ENCODE measurements at regions not wholly inside any gene's neighbourhood (a gene's known extent, or its start where the extent isn't known, plus 50 kb on each side); places are given as distances from the start of the nearest gene placed in this dataset.

DNA sequence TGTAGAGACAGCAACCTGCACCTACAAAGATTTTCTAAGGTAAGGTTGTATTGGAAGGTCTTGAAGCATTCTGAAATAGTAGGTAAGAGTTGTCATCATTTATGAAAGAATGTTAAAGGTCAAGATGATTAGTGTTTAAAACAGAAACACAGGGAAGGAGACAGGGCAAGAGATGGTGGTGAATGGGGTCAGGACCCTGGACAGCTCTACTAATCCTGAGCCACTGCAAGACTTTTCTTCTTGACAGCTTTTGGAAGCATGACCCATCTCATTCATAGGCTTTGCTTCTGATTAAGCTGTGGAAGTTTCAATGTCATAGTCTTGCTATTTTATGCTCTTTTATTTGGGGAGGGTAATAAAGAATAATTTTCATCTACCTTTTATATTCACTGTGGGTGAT is 75.5 kb upstream of the CAND1 start:
- Histone ChIP-seq H3K36me3 (ENCODE audit: control insufficient read depth, insufficient read depth, low read length) (no peaks in the 10 kb centered on the region), H3K4me3 (ENCODE audit: low read depth, low read length) (no peak overlapping the region), H3K9ac (ENCODE audit: low read depth, low read length) (no peak overlapping the region), H3K4me1 (ENCODE audit: control insufficient read depth, insufficient read depth, low read length) (peaks cover 2% of the 10 kb centered on the region), H3K9me3 (ENCODE audit: control insufficient read depth, insufficient read depth, low read length) (no peaks in the 10 kb centered on the region), H3K27me3 (ENCODE audit: control insufficient read depth, insufficient read depth, low read length) (no peaks in the 10 kb centered on the region)

DNA sequence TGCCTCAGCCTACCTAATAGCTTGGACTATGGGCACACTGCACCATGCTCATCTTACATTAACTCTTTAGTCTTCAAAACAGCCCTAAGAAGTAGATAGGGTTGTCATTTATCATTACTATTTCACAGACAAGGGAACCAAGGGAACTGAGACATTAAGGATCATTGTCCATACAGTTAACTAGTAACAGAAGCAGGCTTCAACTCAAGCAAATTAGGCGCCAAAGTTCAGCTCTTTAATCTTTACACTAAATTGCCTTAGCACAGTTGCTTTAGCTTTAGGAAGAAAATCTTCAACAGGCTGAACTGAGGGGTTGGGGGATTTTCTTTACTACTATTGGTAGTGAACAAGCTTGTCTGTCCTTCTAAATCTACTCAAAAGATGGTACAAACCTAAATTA is 68.8 kb upstream of the CAND1 start:
- H3K4me1 ChIP-seq (ENCODE audit: control insufficient read depth, insufficient read depth, low read length), result peaks cover 4% of the 10 kb centered on the region
- no peaks in the 10 kb centered on the region for H3K9me3 ChIP-seq (ENCODE audit: control insufficient read depth, insufficient read depth, low read length)
- H3K4me3 ChIP-seq (ENCODE audit: low read depth, low read length), result no peak overlapping the region
- no peak overlapping the region for H3K9ac ChIP-seq (ENCODE audit: low read depth, low read length)
- H3K27me3 ChIP-seq (ENCODE audit: control insufficient read depth, insufficient read depth, low read length), result no peaks in the 10 kb centered on the region
- no peaks in the 10 kb centered on the region for H3K36me3 ChIP-seq (ENCODE audit: control insufficient read depth, insufficient read depth, low read length)

DNA sequence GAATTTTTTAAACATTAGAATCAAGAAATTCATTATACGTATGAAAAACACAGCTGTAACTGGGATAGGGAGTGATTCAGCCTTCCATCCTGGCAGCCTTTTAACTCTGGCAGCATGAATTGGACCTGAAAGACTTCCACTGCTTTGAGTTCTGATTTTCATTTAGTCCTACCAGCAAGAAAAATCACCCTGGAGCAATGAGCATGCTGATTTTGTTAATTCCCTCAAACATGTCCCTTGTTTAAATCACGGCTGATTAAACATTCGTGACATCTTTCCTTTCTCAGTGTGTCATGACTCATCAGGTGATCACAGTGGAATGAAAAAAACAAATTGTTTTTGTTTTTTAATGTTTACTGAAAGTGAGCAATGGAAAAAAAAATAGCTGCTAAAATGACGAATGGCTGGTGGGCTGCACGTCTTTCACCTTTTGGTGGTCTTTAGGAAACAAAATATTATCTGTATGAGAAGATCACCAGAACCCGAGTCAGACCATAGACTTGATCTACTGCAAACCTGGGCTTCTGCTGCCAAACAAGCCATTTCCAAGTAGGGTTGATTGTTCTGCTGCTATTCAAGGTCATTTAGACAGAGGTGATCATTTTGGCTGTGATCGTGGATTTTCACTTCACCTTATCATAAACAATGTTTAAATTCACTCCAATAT is 67.0 kb upstream of the CAND1 start:
- Histone ChIP-seq H3K4me3 (ENCODE audit: low read depth, low read length) (no peak overlapping the region), H3K4me1 (ENCODE audit: control insufficient read depth, insufficient read depth, low read length) (peaks cover 4% of the 10 kb centered on the region), H3K9ac (ENCODE audit: low read depth, low read length) (no peak overlapping the region), H3K27me3 (ENCODE audit: control insufficient read depth, insufficient read depth, low read length) (no peaks in the 10 kb centered on the region), H3K9me3 (ENCODE audit: control insufficient read depth, insufficient read depth, low read length) (no peaks in the 10 kb centered on the region), H3K36me3 (ENCODE audit: control insufficient read depth, insufficient read depth, low read length) (no peaks in the 10 kb centered on the region)

DNA sequence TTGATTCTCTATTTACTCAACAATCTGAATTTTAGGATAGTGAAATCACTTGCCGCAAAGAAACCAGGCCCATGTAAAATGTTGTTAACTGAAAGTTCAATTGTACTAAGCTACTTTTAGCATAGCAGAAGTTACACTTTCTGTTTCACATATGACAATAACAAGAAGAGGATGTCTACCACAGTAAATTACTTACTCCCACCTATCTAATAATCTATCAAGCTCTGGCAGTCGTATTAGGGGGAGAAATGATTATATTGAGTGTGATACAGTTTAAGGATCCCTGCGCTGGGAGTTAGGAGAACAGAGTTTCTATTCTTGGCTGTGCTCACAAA is 66.5 kb upstream of the CAND1 start:
- peaks cover 2% of the 10 kb centered on the region for H3K4me1 ChIP-seq (ENCODE audit: control insufficient read depth, insufficient read depth, low read length)
- no peaks in the 10 kb centered on the region for H3K9me3 ChIP-seq (ENCODE audit: control insufficient read depth, insufficient read depth, low read length)
- H3K9ac ChIP-seq (ENCODE audit: low read depth, low read length), result no peak overlapping the region
- no peaks in the 10 kb centered on the region for H3K27me3 ChIP-seq (ENCODE audit: control insufficient read depth, insufficient read depth, low read length)
- no peak overlapping the region for H3K4me3 ChIP-seq (ENCODE audit: low read depth, low read length)
- H3K36me3 ChIP-seq (ENCODE audit: control insufficient read depth, insufficient read depth, low read length), result no peaks in the 10 kb centered on the region

DNA sequence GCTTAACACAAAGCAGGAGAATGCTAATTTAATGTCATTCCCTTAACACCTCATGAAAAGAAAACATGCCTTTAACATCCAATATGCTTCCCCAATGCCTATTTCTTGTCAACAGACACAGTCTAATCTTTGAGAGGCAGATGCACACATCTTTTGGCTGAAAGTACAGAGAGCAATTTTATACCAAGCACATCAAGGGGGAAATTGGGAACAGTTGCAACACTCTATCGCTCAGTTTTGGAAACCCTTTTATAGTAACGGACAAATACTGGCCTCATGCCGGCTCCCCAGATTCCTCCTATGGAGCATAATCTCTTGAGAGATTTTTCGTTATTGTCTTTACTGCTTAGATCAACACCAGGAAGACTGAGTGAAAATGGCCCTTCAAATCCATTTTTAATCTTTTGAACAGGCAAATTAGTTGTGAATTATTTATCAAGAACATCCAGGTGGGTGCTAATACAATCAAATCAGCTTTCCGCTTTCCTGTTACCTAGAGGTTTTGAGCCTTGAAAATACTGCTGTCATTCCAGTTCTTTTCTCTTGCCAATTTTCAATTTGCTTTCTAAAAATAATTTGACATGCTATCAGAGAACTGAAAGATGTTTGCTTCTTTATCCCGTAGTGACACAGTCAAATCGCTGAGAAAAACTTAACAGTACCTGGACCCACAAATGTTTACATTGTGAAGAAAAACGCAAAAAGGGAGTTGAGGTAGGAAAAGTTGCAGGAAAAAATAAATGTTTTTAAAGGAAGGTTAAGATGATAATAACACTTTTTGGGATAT is 60.7 kb upstream of the CAND1 start:
- no peaks in the 10 kb centered on the region for H3K9me3 ChIP-seq (ENCODE audit: control insufficient read depth, insufficient read depth, low read length)

DNA sequence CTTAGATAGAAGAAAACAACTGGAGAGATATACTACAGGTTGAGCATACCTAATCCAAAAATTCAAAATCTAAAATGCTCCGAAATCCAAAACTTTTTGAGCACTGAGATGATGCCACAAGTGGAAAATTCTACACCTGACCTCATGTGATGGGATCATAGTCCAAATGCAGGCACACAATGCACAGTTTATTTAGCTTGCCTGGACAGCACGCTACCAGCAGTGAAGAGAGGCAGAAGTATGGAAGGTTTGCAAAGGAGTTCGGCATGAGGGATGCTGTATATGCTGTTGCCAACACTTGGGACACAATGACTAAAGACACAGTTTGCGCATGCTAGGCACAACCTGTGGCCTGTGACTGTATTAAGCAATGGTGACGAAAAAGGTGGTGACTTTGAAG is 58.1 kb upstream of the CAND1 start:
- Histone ChIP-seq H3K9me3 (ENCODE audit: control insufficient read depth, insufficient read depth, low read length) (no peaks in the 10 kb centered on the region), H3K27me3 (ENCODE audit: control insufficient read depth, insufficient read depth, low read length) (no peaks in the 10 kb centered on the region), H3K36me3 (ENCODE audit: control insufficient read depth, insufficient read depth, low read length) (no peaks in the 10 kb centered on the region), H3K4me1 (ENCODE audit: control insufficient read depth, insufficient read depth, low read length) (no peaks in the 10 kb centered on the region), H3K9ac (ENCODE audit: low read depth, low read length) (no peak overlapping the region), H3K4me3 (ENCODE audit: low read depth, low read length) (no peak overlapping the region)

More for the DNA sequence above, 60.7 kb upstream of the CAND1 start:
- no peaks in the 10 kb centered on the region for H3K36me3 ChIP-seq (ENCODE audit: control insufficient read depth, insufficient read depth, low read length)
- no peaks in the 10 kb centered on the region for H3K27me3 ChIP-seq (ENCODE audit: control insufficient read depth, insufficient read depth, low read length)
- H3K4me1 ChIP-seq (ENCODE audit: control insufficient read depth, insufficient read depth, low read length), result no peaks in the 10 kb centered on the region
- H3K9ac ChIP-seq (ENCODE audit: low read depth, low read length), result no peak overlapping the region
- no peak overlapping the region for H3K4me3 ChIP-seq (ENCODE audit: low read depth, low read length)

DNA sequence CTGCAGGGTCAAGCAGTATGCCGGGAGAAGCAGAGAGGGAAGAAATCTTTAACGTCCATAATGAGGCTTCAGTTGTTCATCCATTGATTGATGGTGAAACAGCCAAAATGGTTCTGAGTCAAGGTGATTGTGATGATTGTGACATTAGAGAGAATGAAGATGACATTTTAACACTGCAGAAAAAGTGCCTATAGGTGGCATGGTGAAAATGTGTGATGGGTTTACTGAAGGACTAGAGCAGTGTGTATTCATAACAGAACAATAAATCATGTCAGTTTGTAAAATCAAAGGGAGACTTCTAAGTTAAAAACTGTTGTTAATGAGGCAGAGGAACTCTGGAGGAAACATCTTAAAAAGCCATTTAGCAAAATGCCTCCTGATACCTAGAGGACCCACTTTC is 57.7 kb upstream of the CAND1 start:
- no peaks in the 10 kb centered on the region for H3K9me3 ChIP-seq (ENCODE audit: control insufficient read depth, insufficient read depth, low read length)
- H3K4me3 ChIP-seq (ENCODE audit: low read depth, low read length), result no peak overlapping the region
- H3K36me3 ChIP-seq (ENCODE audit: control insufficient read depth, insufficient read depth, low read length), result no peaks in the 10 kb centered on the region
- no peaks in the 10 kb centered on the region for H3K4me1 ChIP-seq (ENCODE audit: control insufficient read depth, insufficient read depth, low read length)
- H3K9ac ChIP-seq (ENCODE audit: low read depth, low read length), result no peak overlapping the region
- no peaks in the 10 kb centered on the region for H3K27me3 ChIP-seq (ENCODE audit: control insufficient read depth, insufficient read depth, low read length)

DNA sequence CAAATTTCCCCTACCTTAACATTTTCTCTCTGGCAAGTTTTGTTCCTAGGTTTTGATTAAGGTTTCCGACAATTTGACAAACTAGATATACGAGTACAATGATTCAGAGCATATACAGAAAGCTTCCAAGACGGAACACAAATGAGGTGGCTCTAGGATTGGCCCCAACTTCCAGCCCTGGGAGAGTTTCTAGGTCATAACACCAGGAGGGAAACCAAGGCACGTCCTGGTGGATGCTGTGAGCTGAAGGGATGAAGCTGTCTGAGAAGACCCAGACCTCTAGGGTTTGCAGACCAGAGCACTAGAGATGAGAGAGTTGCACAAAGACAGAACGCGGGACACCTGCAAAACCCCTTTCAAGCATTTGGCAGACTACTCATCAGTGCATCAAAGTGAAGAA is 51.5 kb upstream of the CAND1 start:
- Histone ChIP-seq H3K4me3 (ENCODE audit: low read depth, low read length) (no peak overlapping the region), H3K36me3 (ENCODE audit: control insufficient read depth, insufficient read depth, low read length) (no peaks in the 10 kb centered on the region), H3K4me1 (ENCODE audit: control insufficient read depth, insufficient read depth, low read length) (no peaks in the 10 kb centered on the region), H3K9me3 (ENCODE audit: control insufficient read depth, insufficient read depth, low read length) (no peaks in the 10 kb centered on the region), H3K9ac (ENCODE audit: low read depth, low read length) (no peak overlapping the region), H3K27me3 (ENCODE audit: control insufficient read depth, insufficient read depth, low read length) (no peaks in the 10 kb centered on the region)
